Hematopoietic multipotent progenitor cell treated with erythropoietin and hydrocortisone succinate and interleukin-3 and kit ligand, for 15 days (in vitro differentiated cells): ENCODE measurements at regions not wholly inside any gene's neighbourhood (a gene's known extent, or its start where the extent isn't known, plus 50 kb on each side); places are given as distances from the start of the nearest gene placed in this dataset.
"Not testable (repeated sequence)": the region's sequence is repeated elsewhere in the genome, so short reads cannot be mapped to it uniquely, and the experiment has no call there.

Source experiments
- DNase-seq: peaks from one replicate; pipeline ENCODE4 v3.0.0-alpha.2; 2015; ENCODE audit warnings: low spot score

GRCh38 chr2:239550357-239550756, 149.5 kb upstream of the HDAC4 start:
- no peak for DNase-seq

GRCh38 chr2:239549711-239550255, 149.0 kb upstream of the HDAC4 start:
- no peak for DNase-seq

GRCh38 chr2:239548965-239549595, 148.3 kb upstream of the HDAC4 start:
- no peak for DNase-seq

- no peak for DNase-seq
Measured at GRCh38 chr2:239548451-239548871, 147.6 kb upstream of the HDAC4 start.

- not testable (repeated sequence) for DNase-seq
Measured at GRCh38 chr2:239547140-239547539, 146.3 kb upstream of the HDAC4 start.

GRCh38 chr2:239546541-239546940, 145.7 kb upstream of the HDAC4 start:
- DNase-seq, result no peak

- DNase-seq, result no peak
Measured at GRCh38 chr2:239545741-239546392, 145.0 kb upstream of the HDAC4 start.

- no peak for DNase-seq
Measured at GRCh38 chr2:239544918-239545465, 144.2 kb upstream of the HDAC4 start.

- DNase-seq, result no peak
Measured at GRCh38 chr2:239544143-239544917, 143.5 kb upstream of the HDAC4 start.

- no peak for DNase-seq
Measured at GRCh38 chr2:239543702-239544101, 142.9 kb upstream of the HDAC4 start.

- DNase-seq, result no peak
Measured at GRCh38 chr2:239540174-239540573, 139.4 kb upstream of the HDAC4 start.

- no peak for DNase-seq
Measured at GRCh38 chr2:239539776-239540100, 138.9 kb upstream of the HDAC4 start.

- DNase-seq, result no peak
Measured at GRCh38 chr2:239539083-239539775, 138.4 kb upstream of the HDAC4 start.

GRCh38 chr2:239538357-239539052, 137.7 kb upstream of the HDAC4 start:
- DNase-seq, result no peak

- DNase-seq, result no peak
Measured at GRCh38 chr2:239537633-239538356, 137.0 kb upstream of the HDAC4 start.

- DNase-seq, result no peak
Measured at GRCh38 chr2:239536186-239536585, 135.4 kb upstream of the HDAC4 start.

GRCh38 chr2:239535413-239536144, 134.8 kb upstream of the HDAC4 start:
- no peak for DNase-seq

GRCh38 chr2:239534581-239535412, 134.0 kb upstream of the HDAC4 start:
- DNase-seq, result no peak
